Esophagus squamous epithelium (tissue), 5 donors: ENCODE measurements at regions not wholly inside any gene's neighbourhood (a gene's known extent, or its start where the extent isn't known, plus 50 kb on each side); places are given as distances from the start of the nearest gene placed in this dataset.

ENCODE experiments used
- DNase-seq: peaks from one replicate; lab custom pipeline; 2025; lab: John Stamatoyannopoulos, UW
- H3K27ac ChIP-seq, 4 donors: fragments of 200-600 bp; sonication (generic); one replicate each; pipeline ENCODE4 v1.5.1; 2016 to 2019; ENCODE audit warnings: mild to moderate bottlenecking in 1 of 4
- H3K27me3 ChIP-seq, 4 donors: fragments of 200-600 bp; sonication (generic); 1 replicate in 3 of 4; 2 replicates in 1 of 4; pipeline versions ENCODE4 v1.5.1 to v1.6.0; 2017 to 2021; ENCODE audit warnings: antibody characterized with exemption in 1 of 4
- H3K36me3 ChIP-seq, 3 donors: fragments of 200-600 bp; sonication (generic); one replicate each; pipeline ENCODE4 v1.5.1; 2016 to 2019
- H3K4me1 ChIP-seq, 3 donors: fragments of 200-600 bp; sonication (generic); one replicate each; pipeline ENCODE4 v1.5.1; 2017 to 2019
- H3K4me3 ChIP-seq, 4 donors: fragments of 200-600 bp; sonication (generic); 1 replicate in 3 of 4; 2 replicates in 1 of 4; pipeline ENCODE4 v1.5.1; 2016 to 2019; ENCODE audit warnings: mild to moderate bottlenecking in 2 of 4, moderate library complexity in 1 of 4
- H3K9me3 ChIP-seq, 3 donors: fragments of 200-600 bp; sonication (generic); one replicate each; pipeline ENCODE4 v1.5.1; 2016 to 2019
- CTCF ChIP-seq, 6 experiments: fragments of 450-650 bp in 4 of 6; fragments of 200-600 bp in 2 of 6; sonication (generic) in 2 of 6; IDR thresholded peaks; one replicate each; pipeline ENCODE4 v1.5.1; 2016 to 2019; ENCODE audit warnings: antibody characterized with exemption in 6 of 6, mild to moderate bottlenecking in 4 of 6, moderate library complexity in 4 of 6
- POLR2A ChIP-seq, 4 donors: fragments of 450-650 bp; IDR thresholded peaks; one replicate each; pipeline ENCODE4 v1.6.1; 2017; ENCODE audit warnings: antibody characterized with exemption in 4 of 4, mild to moderate bottlenecking in 4 of 4, moderate library complexity in 3 of 4
- WGBS, 2 donors: methylation state at CpG; one replicate each; pipeline ENCODE4 v1.1.5; 2018; 5-methylcytosine and 5-hydroxymethylcytosine counted together
- intact Hi-C: fragments of 100-400 bp; cut with DNase I; formaldehyde crosslinking; loops from one replicate; pipeline ENCODE4 v1.15.0; 2022
- donor health status: DM: yes; HTN: yes; CAD: no.

- Histone ChIP-seq H3K27me3 (no peaks in the 10 kb centered on the region), H3K36me3 (no peaks in the 10 kb centered on the region), H3K9me3 (no peaks in the 10 kb centered on the region), H3K27ac (peak overlapping the region; percentile 80 to 94 (median 86)), H3K4me1 (peaks cover 0 to 11% (median 0%) of the 10 kb centered on the region in 3 donors), H3K4me3 (peak overlapping the region; percentile 37 to 77 (median 57))
- WGBS, 2 donors = 6 to 10% methylated on average over 19 to 24 of the region's 66 CpGs
- TF ChIP-seq CTCF (IDR thresholded peaks at IDR 0.05) = no peak
- TF ChIP-seq POLR2A (IDR thresholded peaks at IDR 0.05) = peak in 1 of 4 donors; percentile 37
- intact Hi-C loops = no loop called here
- DNase-seq = peak; percentile 4
Observed at GRCh38 chr3:27632431-27633223, 89.5 kb downstream of the EOMES start.

- TF ChIP-seq CTCF (IDR thresholded peaks at IDR 0.05) = no peak
Observed at GRCh38 chr3:27630885-27631284, 91.2 kb downstream of the EOMES start.

GRCh38 chr3:27629366-27629765 lies 92.8 kb downstream of the EOMES start:
- H3K27me3 ChIP-seq = no peaks in the 10 kb centered on the region
- H3K4me1 ChIP-seq = peaks cover 0 to 11% (median 0%) of the 10 kb centered on the region in 3 donors
- H3K36me3 ChIP-seq = no peaks in the 10 kb centered on the region
- 38 to 58% methylated on average over 2 of the region's 2 CpGs for WGBS, 2 donors
- H3K4me3 ChIP-seq = no peak overlapping the region
- no peak overlapping the region for H3K27ac ChIP-seq
- no peaks in the 10 kb centered on the region for H3K9me3 ChIP-seq
- intact Hi-C loops = no loop called here
- TF ChIP-seq CTCF (IDR thresholded peaks at IDR 0.05) (no peak), POLR2A (IDR thresholded peaks at IDR 0.05) (no peak)
- no peak for DNase-seq

More at GRCh38 chr3:27630885-27631284, 91.2 kb downstream of the EOMES start:
- no peak for DNase-seq
- peaks cover 0 to 11% (median 0%) of the 10 kb centered on the region in 3 donors for H3K4me1 ChIP-seq
- intact Hi-C loops = no loop called here
- H3K36me3 ChIP-seq = no peaks in the 10 kb centered on the region
- H3K27me3 ChIP-seq = no peaks in the 10 kb centered on the region
- no peak overlapping the region for H3K27ac ChIP-seq
- no peaks in the 10 kb centered on the region for H3K9me3 ChIP-seq
- WGBS, 2 donors = 66 to 80% methylated on average over 4 of the region's 4 CpGs
- H3K4me3 ChIP-seq = no peak overlapping the region

- intact Hi-C loops = no loop called here
- no peak for DNase-seq
- H3K27ac ChIP-seq = no peak overlapping the region
- H3K4me3 ChIP-seq = no peak overlapping the region
- TF ChIP-seq CTCF (IDR thresholded peaks at IDR 0.05) (no peak), POLR2A (IDR thresholded peaks at IDR 0.05) (no peak)
- H3K36me3 ChIP-seq = no peaks in the 10 kb centered on the region
- peaks cover 0 to 12% (median 7%) of the 10 kb centered on the region in 3 donors for H3K4me1 ChIP-seq
- 75% methylated on average over 5 of the region's 5 CpGs for WGBS, 2 donors
- H3K27me3 ChIP-seq = no peaks in the 10 kb centered on the region
- no peaks in the 10 kb centered on the region for H3K9me3 ChIP-seq
Observed at GRCh38 chr3:27628026-27628750, 93.9 kb downstream of the EOMES start.

GRCh38 chr3:27626596-27627118 lies 95.5 kb downstream of the EOMES start:
- WGBS, 2 donors = 48 to 68% methylated on average over 8 of the region's 8 CpGs
- TF ChIP-seq POLR2A (IDR thresholded peaks at IDR 0.05) (no peak), CTCF (IDR thresholded peaks at IDR 0.05) (no peak)
- H3K27me3 ChIP-seq = no peaks in the 10 kb centered on the region
- no peak overlapping the region for H3K27ac ChIP-seq
- no peak for DNase-seq
- H3K36me3 ChIP-seq = no peaks in the 10 kb centered on the region
- H3K9me3 ChIP-seq = no peaks in the 10 kb centered on the region
- intact Hi-C loops = no loop called here
- peaks cover 0 to 10% (median 8%) of the 10 kb centered on the region in 3 donors for H3K4me1 ChIP-seq
- H3K4me3 ChIP-seq = no peak overlapping the region
